HUES6 (cell line): ENCODE measurements at regions not wholly inside any gene's neighbourhood (a gene's known extent, or its start where the extent isn't known, plus 50 kb on each side); places are given as distances from the start of the nearest gene placed in this dataset.

Experiments
- H3K27ac ChIP-seq: 2 replicates; pipeline ENCODE4 v1.7.0; 2013; ENCODE audit warnings: low read depth, mild to moderate bottlenecking, low read length, inconsistent platforms
- H3K27me3 ChIP-seq: 2 replicates; pipeline ENCODE4 v1.6.1; 2013; ENCODE audit warnings: low read length; ENCODE audit not compliant: control insufficient read depth, insufficient read depth
- H3K36me3 ChIP-seq: 2 replicates; pipeline ENCODE4 v1.6.1; 2013; ENCODE audit warnings: low read length; ENCODE audit not compliant: control insufficient read depth, insufficient read depth
- H3K4me1 ChIP-seq: 2 replicates; pipeline ENCODE4 v1.6.1; 2013; ENCODE audit warnings: low read length; ENCODE audit not compliant: control insufficient read depth, insufficient read depth
- H3K4me3 ChIP-seq: 2 replicates; pipeline ENCODE4 v1.5.1; 2013; ENCODE audit warnings: low read depth, low read length
- H3K9ac ChIP-seq: one replicate; pipeline ENCODE4 v1.6.1; 2013; ENCODE audit warnings: mild to moderate bottlenecking, low read length
- H3K9me3 ChIP-seq: 2 replicates; pipeline ENCODE4 v1.6.1; 2013; ENCODE audit warnings: low read depth, low read length; ENCODE audit not compliant: control insufficient read depth, insufficient read depth

DNA sequence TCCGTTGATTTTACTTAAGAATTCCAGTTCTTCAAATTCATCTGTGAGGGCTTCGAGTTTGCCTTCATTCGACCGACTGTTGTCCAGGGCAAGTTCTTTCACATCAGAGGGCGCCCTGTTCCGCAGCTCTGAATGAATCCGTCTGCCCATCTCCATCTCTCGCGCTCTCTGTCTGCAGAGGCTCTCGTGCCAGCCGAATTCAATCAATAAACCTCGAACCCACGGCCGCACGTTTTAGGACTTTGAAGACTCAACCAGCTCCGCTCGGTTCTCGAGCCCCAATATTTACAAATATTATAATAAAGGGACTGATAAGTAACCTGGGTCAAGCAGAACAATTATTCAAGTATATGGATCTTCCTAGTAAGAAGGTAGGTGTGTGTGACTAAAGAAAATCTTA is 556.4 kb upstream of the SMIM31 start:
- no peak overlapping the region for H3K4me3 ChIP-seq
- no peaks in the 10 kb centered on the region for H3K9me3 ChIP-seq
- no peaks in the 10 kb centered on the region for H3K4me1 ChIP-seq
- no peaks in the 10 kb centered on the region for H3K36me3 ChIP-seq
- H3K27ac ChIP-seq = no peak overlapping the region
- no peaks in the 10 kb centered on the region for H3K27me3 ChIP-seq
- no peak overlapping the region for H3K9ac ChIP-seq

DNA sequence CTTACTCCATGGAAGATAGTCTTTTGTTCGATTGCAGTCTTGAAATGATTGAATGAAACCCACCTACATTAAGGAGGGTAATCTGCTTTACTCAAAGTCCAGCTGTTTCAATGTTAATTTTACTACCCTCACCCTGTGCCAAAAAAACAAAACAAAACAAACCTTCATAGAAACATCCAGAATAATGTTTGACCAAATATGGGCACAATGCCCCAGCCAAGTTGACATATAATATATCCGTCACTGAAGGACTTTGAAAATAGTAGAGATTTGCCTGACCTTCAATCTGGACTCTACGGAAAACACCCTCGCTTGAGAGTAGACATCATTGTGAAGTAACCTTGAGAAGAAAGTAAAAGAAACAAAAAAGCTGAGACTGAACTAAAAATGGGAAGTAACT is 550.5 kb upstream of the SMIM31 start:
- Histone ChIP-seq H3K9ac (no peak overlapping the region), H3K9me3 (no peaks in the 10 kb centered on the region), H3K4me3 (no peak overlapping the region), H3K27me3 (no peaks in the 10 kb centered on the region), H3K4me1 (peaks cover 17% of the 10 kb centered on the region), H3K36me3 (no peaks in the 10 kb centered on the region), H3K27ac (peak overlapping the region; percentile 9; the same call in 1 of the 2 replicates)

DNA sequence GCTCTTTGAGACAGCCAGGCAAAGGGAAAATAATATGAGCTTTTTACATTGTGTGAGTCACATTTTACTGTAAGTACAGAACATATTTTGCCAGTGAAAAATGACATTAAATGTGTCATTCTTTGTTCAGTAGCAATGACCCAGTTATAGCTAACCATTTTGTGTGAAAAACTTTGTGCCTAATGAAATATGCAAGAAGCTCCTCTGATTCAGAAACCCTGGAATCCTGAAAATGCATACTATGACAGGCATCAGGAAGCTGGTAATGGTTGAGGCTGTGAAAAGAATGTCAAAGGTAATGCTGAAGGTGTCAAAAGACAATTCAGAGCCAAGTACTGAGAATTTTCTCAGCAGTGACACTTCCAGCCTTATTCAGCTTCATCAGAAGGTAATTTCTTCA is 549.5 kb upstream of the SMIM31 start:
- Histone ChIP-seq H3K9ac (no peak overlapping the region), H3K27ac (peak overlapping the region; percentile 67; the same call in 1 of the 2 replicates), H3K9me3 (no peaks in the 10 kb centered on the region), H3K4me3 (no peak overlapping the region), H3K4me1 (peaks cover 17% of the 10 kb centered on the region), H3K36me3 (no peaks in the 10 kb centered on the region), H3K27me3 (no peaks in the 10 kb centered on the region)

DNA sequence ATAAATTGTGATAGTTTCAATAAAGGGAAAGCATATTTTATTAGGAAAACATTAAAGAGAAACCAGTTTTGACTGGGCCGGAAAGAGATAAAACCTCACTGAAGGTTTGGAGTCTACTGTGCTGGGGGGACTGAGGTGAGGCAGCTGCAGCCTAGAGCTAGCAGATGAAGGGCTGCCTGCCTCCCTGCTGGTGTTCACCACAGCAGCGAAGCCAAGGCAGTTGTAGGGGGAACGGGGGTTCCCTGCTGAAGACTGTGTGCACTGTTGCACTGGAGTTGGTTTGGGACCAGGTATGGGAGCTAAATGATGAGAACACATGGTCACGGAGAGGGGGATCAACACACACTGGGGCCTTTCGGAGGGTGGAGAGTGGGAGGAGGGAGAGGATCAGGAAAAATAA is 546.5 kb upstream of the SMIM31 start:
- Histone ChIP-seq H3K27me3 (no peaks in the 10 kb centered on the region), H3K4me3 (no peak overlapping the region), H3K9ac (no peak overlapping the region), H3K27ac (no peak overlapping the region), H3K9me3 (no peaks in the 10 kb centered on the region), H3K4me1 (peaks cover 17% of the 10 kb centered on the region), H3K36me3 (no peaks in the 10 kb centered on the region)

DNA sequence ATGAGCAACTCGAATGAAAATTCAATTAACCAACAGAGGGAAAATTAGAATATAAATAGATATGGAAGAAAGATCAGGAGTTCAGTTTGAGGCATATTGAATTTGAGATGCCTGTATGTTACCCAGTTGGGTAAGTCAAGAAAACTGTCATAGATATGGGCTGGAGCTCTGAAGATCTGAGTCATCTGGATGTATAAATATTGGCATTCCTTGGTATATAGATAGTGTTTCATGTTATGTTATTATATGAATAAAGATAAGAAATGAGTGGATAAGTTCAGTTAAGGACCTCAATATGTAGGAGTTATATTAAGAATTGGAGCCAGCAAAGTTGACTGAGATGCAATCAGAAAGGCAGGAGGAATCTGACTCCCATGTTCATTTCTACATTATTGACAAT is 543.6 kb upstream of the SMIM31 start:
- no peak overlapping the region for H3K4me3 ChIP-seq
- H3K27me3 ChIP-seq = no peaks in the 10 kb centered on the region
- H3K36me3 ChIP-seq = no peaks in the 10 kb centered on the region
- no peaks in the 10 kb centered on the region for H3K9me3 ChIP-seq
- no peak overlapping the region for H3K27ac ChIP-seq
- H3K9ac ChIP-seq = no peak overlapping the region
- peaks cover 1% of the 10 kb centered on the region; the same call in 1 of the 2 replicates for H3K4me1 ChIP-seq

DNA sequence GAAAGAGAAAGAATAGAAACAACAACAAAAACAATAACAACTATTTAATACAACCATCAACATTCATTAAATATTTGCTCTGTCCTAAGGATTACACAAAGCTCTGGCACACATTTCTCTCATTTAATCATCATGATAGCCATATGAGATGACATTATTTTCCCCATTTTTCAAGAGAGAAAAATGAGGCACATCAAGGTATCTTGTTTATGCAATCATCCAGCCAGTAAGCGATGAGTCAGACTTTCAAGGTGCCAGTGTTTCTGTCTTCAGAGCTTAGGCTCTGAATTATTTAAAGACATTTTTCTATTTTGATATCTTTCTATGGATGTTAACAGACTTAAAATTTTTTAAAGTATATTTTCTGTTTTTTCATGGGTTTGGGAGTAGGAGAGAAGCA is 541.8 kb upstream of the SMIM31 start:
- Histone ChIP-seq H3K36me3 (no peaks in the 10 kb centered on the region), H3K9ac (no peak overlapping the region), H3K4me1 (no peaks in the 10 kb centered on the region), H3K4me3 (no peak overlapping the region), H3K9me3 (no peaks in the 10 kb centered on the region), H3K27me3 (no peaks in the 10 kb centered on the region), H3K27ac (no peak overlapping the region)

DNA sequence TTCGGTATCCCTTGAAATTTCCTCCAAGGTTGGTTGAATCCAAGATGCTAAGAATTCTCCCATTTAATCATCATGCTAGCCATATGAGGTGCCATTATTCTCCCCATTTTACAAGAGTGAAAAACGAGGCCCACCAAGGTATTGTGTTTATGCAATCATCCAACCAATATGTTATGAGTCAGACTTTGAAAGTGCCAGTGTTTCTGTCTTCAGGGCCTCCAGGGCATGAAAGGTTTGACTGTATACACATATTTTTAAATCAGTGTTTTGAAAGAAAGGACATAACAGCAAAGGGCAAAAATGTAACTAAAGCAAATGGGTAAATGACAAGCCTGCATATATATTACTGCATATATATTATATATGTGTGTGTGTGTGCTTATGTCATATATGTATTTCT is 541.2 kb upstream of the SMIM31 start:
- Histone ChIP-seq H3K4me1 (no peaks in the 10 kb centered on the region), H3K27ac (no peak overlapping the region), H3K9ac (no peak overlapping the region), H3K36me3 (no peaks in the 10 kb centered on the region), H3K27me3 (no peaks in the 10 kb centered on the region), H3K9me3 (no peaks in the 10 kb centered on the region), H3K4me3 (no peak overlapping the region)

DNA sequence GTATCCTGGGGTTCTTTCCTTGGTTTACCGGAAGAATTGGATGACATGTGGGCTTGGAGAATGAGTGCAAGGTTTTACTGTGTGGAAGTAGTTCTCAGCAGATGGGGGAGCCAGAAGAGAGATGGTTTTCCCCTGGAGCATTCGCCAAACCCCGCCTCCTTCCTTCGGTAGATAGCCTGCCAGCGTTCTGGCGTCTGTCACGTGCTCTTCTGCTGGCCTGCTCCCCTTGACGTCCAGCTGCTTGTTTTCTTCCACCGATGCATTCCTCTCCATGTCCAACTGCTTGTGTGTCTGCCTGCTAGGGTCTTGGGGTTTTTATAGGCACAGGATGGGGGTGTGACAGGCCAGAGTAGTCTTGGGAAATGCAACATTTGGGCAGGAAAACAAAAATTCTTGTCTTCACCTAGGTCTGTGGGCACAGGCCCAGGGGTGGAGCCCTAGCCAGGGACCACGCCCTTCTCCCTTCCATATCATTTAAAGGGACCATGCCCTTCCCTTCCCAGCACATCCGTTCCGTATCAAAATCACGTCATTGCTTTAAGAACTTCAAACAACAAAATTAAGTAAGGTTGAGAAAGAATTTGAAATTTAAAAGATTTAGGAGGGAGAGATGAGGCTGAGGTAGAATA is 538.7 kb upstream of the SMIM31 start:
- H3K9me3 ChIP-seq = no peaks in the 10 kb centered on the region
- no peak overlapping the region for H3K27ac ChIP-seq
- H3K9ac ChIP-seq = no peak overlapping the region
- no peak overlapping the region for H3K4me3 ChIP-seq
- no peaks in the 10 kb centered on the region for H3K36me3 ChIP-seq
- H3K27me3 ChIP-seq = no peaks in the 10 kb centered on the region
- no peaks in the 10 kb centered on the region for H3K4me1 ChIP-seq

DNA sequence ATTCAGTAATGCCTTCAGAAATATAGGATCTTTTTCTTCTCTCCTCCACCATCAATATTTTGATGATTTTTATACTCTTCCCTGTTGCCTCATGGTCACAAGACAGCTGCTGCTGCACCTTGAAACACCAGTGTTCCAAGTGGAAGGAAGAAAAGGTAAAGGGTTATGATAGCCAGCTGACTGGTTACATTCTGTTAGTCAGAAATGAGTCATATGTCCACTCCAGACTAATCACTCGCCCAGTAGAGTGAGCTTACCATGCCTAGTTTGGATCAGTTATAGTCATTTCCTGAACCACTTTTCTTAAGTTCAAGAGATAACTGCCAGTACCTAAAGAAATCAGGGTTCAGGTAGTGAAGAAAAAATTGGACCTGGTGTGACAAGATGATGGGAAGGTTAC is 532.3 kb upstream of the SMIM31 start:
- Histone ChIP-seq H3K9ac (no peak overlapping the region), H3K4me1 (no peaks in the 10 kb centered on the region), H3K9me3 (no peaks in the 10 kb centered on the region), H3K27me3 (no peaks in the 10 kb centered on the region), H3K36me3 (no peaks in the 10 kb centered on the region), H3K27ac (no peak overlapping the region), H3K4me3 (no peak overlapping the region)

DNA sequence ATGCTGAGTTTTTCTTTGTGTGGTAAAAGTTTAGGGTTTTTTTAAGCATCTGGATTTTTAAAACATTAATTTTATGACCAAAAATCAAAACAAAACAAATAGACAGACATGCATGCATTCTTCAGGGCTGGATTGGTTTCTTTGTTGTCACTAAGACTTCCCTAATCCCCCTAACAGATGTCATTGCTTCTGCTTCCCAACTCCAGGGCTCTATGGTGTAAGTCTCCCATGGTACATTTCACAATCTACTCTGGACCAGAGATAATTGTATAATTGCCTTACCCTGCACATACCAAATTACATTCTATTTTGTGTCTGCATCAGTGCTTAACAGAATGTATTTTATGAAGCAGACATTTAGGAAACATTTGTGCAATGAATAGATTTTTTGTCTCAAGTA is 529.1 kb upstream of the SMIM31 start:
- Histone ChIP-seq H3K4me1 (no peaks in the 10 kb centered on the region), H3K4me3 (no peak overlapping the region)

DNA sequence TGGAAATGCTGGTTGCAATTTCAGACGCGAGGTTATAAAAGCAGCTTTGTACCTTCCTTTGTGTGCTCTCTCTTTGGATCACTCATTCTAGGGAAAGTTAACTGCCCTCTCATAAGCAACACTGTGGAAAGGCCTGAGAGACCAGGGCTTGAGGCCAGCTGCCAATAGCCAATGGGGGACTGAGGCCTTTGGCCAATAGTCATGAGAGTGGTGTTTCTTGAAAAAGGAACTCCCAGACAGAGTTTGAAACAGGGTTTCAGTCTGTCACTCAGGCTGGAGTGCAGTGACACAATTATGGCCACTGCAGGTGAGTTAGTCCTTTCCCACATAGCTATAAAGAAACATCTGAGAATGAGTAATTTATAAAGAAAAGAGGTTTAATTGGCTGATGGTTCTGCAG is 524.7 kb upstream of the SMIM31 start:
- Histone ChIP-seq H3K36me3 (no peaks in the 10 kb centered on the region), H3K27me3 (no peaks in the 10 kb centered on the region), H3K4me1 (no peaks in the 10 kb centered on the region), H3K27ac (no peak overlapping the region), H3K9ac (no peak overlapping the region), H3K4me3 (no peak overlapping the region), H3K9me3 (no peaks in the 10 kb centered on the region)

More for the DNA sequence above, 529.1 kb upstream of the SMIM31 start:
- no peak overlapping the region for H3K27ac ChIP-seq
- H3K9me3 ChIP-seq = no peaks in the 10 kb centered on the region
- H3K36me3 ChIP-seq = no peaks in the 10 kb centered on the region
- no peaks in the 10 kb centered on the region for H3K27me3 ChIP-seq
- no peak overlapping the region for H3K9ac ChIP-seq

DNA sequence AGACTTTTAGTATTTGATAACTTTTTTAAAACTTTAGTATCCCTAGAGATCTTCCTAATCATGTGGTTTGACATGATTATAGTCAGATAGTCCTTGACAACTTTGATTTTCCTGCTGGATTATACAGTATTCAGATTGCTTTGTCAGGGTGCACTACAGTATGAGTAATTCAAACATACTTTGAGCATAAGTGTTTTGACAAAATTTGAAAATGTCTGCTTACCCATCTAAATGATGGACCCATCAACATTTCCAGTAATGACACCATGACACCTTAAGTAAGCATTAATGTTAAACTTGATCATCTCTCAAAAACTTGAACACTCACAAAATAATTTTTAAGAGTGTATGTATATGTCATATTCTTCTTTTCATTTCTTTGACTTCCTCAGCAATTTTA is 514.5 kb upstream of the SMIM31 start:
- H3K9me3 ChIP-seq = no peaks in the 10 kb centered on the region
- H3K4me1 ChIP-seq = no peaks in the 10 kb centered on the region

More for the DNA sequence above, 514.5 kb upstream of the SMIM31 start:
- no peak overlapping the region for H3K9ac ChIP-seq
- H3K4me3 ChIP-seq = no peak overlapping the region
- H3K27ac ChIP-seq = no peak overlapping the region
- no peaks in the 10 kb centered on the region for H3K27me3 ChIP-seq
- H3K36me3 ChIP-seq = no peaks in the 10 kb centered on the region
